DMS153 (cell line): ENCODE measurements at regions not wholly inside any gene's neighbourhood (a gene's known extent, or its start where the extent isn't known, plus 50 kb on each side); places are given as distances from the start of the nearest gene placed in this dataset.
"Not testable (repeated sequence)": the region's sequence is repeated elsewhere in the genome, so short reads cannot be mapped to it uniquely, and the experiment has no call there.

Experiments used
- DNase-seq: peaks from one replicate; lab custom pipeline; 2025; lab: John Stamatoyannopoulos, UW

- no peak for DNase-seq
Observed at GRCh38 chr1:234763367-234763766, 153.4 kb upstream of the IRF2BP2 start.

- not testable (repeated sequence) for DNase-seq
Observed at GRCh38 chr1:234762127-234762526, 152.1 kb upstream of the IRF2BP2 start.

DNA sequence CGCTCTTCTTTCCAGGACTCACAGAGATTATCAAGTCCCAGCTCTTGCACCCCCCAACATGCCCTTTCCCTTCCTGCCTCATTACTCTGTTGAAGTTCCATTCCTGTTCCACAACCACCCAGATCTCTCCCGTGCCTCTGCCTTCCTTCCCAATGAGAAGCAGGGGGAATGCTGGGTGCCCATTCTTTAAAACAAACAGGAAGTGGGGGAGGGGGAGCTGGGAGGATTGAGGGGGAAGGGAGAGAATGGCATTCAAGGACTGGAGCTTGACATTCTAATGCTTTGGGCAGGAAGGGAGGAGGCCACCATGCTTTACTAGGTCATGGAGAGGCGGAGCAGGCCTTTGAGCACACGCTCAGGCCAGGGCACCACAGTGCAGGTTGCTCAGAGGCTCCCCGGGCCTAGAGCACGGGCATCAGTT, 150.3 kb upstream of the IRF2BP2 start:
- DNase-seq: peak; percentile 39

DNA sequence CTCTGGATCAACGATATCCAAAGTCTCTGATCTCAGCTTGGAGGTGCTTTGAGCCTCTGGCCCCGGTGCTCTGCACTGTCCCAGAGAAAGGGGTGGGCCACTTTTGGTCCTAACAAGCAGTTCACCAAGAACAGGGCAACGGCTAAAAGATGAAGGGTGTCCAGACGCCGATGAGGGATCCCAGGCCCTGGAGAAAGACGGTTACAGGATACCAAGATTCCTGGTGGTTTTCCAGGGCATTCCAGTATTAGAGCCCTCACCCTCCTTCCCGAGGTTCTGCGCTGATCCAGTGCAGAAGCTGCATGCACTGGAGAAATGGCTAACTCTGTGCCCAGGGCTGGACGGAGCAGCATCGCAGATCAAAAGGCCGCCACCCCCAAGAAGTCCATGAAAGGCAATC, 149.9 kb upstream of the IRF2BP2 start:
- no peak for DNase-seq

GRCh38 chr1:234758851-234759250, 148.9 kb upstream of the IRF2BP2 start:
- DNase-seq: no peak

DNA sequence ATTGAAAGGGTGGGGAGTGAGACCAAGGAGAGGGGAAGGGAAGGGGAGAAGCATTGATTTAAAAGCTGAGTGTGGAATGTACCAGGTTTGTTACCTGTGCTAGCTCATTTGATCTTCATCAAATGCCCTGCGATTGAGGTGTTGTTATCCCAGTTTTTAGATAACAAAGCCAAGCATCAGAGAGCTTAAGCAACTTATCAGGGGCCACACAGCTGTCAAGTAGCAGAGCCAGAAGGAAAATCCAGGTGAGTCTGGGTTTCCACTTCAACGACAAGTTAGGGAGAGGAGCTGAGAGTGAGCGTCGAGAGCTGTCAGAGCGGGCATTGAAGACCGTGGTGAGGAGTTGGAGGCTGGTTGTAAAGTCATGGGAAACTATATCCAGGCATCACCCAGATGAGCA, 146.9 kb upstream of the IRF2BP2 start:
- no peak for DNase-seq

GRCh38 chr1:234756066-234756774, 146.2 kb upstream of the IRF2BP2 start:
- DNase-seq: no peak

DNA sequence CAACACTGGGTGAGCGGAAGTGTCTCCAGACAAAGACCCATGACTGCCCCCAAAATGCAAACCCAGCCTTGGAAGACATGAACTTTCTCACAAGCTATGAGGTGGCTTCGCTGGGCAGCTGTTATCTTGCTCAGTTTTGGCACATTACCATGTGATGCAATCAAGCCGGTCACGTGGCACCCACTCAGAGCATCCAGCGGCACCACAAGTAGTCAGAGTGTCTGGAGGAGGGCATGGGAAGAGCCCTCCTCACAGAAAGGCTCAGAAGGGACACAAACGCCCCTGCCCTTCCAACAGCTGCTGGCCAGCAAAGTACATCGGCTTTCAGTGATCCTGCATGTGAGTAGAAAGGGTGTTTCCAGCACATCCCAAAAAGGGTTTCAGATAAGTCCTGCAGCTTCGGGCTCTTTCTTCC, 145.5 kb upstream of the IRF2BP2 start:
- DNase-seq: no peak

- DNase-seq: no peak
Observed at GRCh38 chr1:234753979-234754378, 144.0 kb upstream of the IRF2BP2 start.

DNA sequence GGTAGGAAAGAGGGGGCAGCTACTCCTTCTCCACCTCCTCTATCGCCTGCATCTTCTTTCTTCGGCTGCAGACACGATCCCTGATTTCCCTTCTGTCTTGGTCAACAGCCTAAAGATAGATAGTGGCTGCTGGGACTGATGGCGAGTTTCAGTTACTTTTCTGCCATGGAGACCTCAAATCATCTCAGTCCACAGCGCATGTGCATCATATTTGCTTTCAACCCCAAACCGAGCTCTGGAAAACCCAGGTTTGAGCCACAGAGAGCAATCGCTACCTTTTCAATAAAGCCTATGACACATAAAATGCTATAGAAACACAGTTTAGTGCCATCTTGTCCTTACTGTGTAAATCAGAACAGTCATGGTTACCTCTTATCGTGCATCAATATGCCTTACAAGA, 142.9 kb upstream of the IRF2BP2 start:
- no peak for DNase-seq

DNA sequence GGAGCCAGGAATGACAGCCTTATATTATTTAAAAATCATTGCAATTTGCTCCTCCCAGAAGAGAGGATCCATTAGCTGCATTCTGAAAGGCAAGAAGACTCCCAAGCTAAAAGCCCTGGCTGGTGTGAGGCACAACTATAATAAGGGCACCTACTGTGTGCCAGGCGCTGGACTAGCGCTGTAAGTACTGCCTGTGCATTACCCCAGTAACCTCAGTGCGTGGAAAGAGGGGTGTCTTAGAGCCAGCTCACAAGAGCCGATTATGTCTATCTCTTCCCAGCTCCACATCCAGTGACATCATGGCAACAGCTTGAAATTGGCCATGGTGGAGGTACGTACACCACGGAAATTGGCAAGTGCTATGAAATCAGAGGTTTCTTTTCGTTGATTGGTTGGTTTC, 141.7 kb upstream of the IRF2BP2 start:
- DNase-seq: no peak

DNA sequence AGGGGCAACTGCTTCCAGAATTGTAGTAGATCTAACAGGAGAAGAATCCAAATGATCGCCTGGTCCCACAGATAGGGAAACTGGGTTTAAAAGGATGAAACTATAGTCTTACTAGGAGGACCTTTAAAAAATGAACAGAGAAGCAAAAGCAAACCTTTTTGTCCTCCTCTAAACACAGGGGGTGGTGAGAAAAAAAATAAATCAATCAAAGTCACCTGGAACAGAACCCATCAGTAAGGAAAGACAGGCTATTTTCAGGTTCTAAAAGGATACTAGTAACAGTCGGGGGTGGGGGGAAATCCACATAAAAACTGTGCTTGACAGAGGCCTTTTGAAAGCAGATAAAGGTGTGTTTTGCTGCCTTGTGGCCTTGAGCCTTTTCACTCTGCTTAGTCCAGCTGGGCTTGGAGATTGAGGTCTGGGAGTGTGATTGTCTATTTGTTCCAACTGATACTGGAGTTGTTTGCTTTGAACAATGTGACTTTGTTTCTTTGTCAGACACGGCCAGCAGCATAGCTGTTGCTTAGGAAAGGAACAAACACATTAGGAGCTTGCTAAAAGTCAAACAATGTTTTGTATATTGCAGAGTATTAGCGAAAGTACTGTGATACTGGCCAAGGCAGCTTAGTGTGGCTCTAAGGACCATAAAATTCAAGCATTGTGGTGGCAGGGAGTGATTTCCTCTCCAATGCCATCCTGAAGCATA, 141.1 kb upstream of the IRF2BP2 start:
- DNase-seq: peak; percentile 95

GRCh38 chr1:234748713-234749112, 138.7 kb upstream of the IRF2BP2 start:
- DNase-seq: no peak

DNA sequence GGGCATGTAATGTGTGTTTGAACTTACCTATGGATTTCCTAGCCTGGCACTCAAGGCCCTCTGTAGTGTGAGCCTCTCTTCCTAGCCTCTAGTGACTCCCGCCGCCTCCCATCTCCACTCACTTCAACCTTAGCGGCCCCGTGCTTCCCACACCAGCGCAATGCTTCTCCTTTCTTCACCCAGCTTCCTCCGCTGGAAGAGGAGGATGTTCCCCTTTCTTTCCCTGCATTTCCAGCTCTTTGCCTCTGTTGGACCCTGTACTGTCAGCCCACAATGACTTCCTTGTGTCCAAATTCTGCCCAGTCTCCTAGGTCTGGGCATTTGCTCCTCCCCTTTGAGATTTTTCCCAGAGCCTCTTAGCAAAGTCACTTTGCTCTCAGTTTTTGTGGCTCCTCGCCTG, 138.1 kb upstream of the IRF2BP2 start:
- DNase-seq: no peak

DNA sequence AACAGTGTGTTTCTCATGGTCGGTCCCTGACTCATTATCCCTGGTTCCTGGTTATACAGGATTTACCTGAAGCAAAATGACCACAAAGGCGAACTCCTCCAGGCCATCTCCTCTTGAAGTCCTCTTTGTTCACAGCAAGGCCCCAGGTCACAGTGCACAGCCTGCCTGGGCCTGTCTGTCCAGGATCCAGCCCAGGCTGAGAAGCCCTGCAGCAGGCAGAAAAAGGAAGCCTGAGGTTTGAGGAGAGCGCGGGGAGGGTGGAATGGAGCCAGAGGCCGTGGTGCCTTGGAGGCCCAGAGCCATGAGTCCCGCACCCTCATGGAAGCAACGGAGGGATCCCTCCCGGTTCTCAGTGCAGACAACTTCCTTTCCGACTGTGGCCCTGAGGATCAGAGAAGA, 136.8 kb upstream of the IRF2BP2 start:
- DNase-seq: no peak

GRCh38 chr1:234745844-234746797, 136.1 kb upstream of the IRF2BP2 start:
- peak; percentile 74 for DNase-seq

DNA sequence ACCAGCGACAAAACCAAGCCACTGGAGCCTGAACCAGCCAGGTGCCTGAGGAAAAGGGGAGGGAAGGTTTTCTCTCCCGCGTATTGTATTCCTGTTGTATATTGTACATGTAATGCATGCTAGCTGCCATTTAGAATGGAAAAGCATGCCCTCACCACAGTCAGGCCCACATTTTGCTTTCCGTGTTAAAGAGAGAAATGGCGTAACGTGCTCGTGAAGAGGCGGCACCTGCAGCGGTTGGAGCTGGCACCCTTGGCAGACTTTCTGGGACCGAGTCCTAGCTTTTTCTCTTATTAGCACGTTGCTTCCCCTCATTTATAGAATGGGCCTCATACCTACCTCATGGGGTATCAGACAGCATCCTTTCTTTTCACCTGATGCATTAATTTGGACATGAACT, 135.3 kb upstream of the IRF2BP2 start:
- no peak for DNase-seq

- DNase-seq: no peak
Observed at GRCh38 chr1:234743791-234744611, 134.0 kb upstream of the IRF2BP2 start.

DNA sequence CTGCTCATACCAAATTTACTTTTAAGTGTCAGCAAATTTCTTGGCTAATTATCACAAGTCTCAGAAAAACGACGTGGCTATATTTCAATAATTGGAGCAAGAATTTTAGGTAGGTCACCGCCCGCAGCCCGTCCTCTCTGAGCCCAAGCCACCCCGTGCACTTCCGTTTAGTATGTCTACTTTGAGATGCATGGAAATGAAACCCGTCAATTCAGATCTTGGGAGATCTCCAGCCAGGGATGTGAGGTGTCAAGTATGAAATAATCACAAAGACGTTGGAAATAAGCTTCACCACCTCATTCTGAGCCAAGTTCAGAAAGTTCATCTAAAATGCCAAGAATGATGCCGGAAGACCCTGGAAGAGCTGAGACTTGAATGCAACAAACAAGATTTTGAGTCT, 132.6 kb upstream of the IRF2BP2 start:
- no peak for DNase-seq

GRCh38 chr1:234737967-234738314, 128.0 kb upstream of the IRF2BP2 start:
- DNase-seq: no peak

DNA sequence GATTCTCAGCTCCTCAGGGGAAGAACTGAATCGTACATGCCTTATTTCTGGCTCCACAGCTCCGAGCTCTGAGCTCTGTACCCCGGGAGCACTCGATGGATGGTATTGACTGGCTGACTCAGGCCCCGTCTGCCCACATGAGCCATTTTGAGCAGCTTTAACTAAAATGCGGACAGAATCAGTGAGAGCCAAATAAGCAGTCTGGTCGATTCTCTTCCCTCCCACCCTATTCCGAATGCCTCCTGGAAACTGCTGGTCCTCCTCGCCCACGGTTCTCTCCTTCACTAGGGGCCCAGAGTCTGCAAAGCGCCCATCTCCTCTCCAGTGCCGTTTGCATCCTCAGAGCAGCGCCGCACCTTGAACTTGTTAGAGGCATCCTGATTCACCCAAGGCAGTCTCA, 125.9 kb upstream of the IRF2BP2 start:
- no peak for DNase-seq

- no peak for DNase-seq
Observed at GRCh38 chr1:234735476-234735875, 125.5 kb upstream of the IRF2BP2 start.
